ENCODE measurements at regions not wholly inside any gene's neighbourhood (a gene's known extent, or its start where the extent isn't known, plus 50 kb on each side); places are given as distances from the start of the nearest gene placed in this dataset.

DNA sequence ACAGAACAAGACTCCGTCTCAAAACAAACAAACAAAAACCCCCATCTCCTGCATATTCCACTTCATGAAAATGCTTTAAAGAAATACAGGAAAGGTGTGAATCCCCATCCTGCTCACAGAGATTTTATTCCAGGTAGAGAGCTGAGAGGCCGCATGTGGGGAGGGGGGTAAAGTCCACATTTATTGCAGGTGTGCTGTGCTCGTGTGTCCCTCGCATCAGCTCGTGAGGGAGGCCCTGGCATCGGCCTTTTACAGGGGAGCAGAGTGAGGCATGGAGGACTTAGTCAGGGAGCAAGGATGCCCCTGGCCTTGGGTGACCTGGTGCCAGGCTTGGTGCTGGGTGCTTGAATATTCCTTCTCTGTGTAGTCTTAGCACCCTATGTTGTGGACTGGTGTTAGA is 413.5 kb upstream of the C2CD4B start:
- TF ChIP-seq, protein P1, sequence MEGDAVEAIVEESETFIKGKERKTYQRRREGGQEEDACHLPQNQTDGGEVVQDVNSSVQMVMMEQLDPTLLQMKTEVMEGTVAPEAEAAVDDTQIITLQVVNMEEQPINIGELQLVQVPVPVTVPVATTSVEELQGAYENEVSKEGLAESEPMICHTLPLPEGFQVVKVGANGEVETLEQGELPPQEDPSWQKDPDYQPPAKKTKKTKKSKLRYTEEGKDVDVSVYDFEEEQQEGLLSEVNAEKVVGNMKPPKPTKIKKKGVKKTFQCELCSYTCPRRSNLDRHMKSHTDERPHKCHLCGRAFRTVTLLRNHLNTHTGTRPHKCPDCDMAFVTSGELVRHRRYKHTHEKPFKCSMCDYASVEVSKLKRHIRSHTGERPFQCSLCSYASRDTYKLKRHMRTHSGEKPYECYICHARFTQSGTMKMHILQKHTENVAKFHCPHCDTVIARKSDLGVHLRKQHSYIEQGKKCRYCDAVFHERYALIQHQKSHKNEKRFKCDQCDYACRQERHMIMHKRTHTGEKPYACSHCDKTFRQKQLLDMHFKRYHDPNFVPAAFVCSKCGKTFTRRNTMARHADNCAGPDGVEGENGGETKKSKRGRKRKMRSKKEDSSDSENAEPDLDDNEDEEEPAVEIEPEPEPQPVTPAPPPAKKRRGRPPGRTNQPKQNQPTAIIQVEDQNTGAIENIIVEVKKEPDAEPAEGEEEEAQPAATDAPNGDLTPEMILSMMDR (conservative IDR thresholded peaks at IDR 0.05): no peak
- no peak for TF ChIP-seq EZH2 (IDR thresholded peaks at IDR 0.05; ENCODE audit: low read depth)
